Prostate gland (tissue), 2 donors: ENCODE measurements at regions not wholly inside any gene's neighbourhood (a gene's known extent, or its start where the extent isn't known, plus 50 kb on each side); places are given as distances from the start of the nearest gene placed in this dataset.

Experiments
- DNase-seq: peaks from one replicate; pipeline ENCODE4 v3.0.0-alpha.2; 2019; ENCODE audit warnings: low spot score
- H3K27ac ChIP-seq, 2 donors: fragments of 200-600 bp; sonication (generic); 2 replicates each; pipeline ENCODE4 v1.5.1; 2017 to 2019
- H3K27me3 ChIP-seq: fragments of 200-600 bp; sonication (generic); replicated peaks from 2 replicates; pipeline ENCODE4 v1.5.1; 2019; ENCODE audit not compliant: insufficient read depth
- H3K36me3 ChIP-seq, 2 donors: fragments of 200-600 bp; sonication (generic); 1 replicate in 1 of 2; 2 replicates in 1 of 2; pipeline versions ENCODE4 v1.5.1 to v1.8.1; 2017 to 2019
- H3K4me1 ChIP-seq: fragments of 200-600 bp; sonication (generic); replicated peaks from 2 replicates; pipeline ENCODE4 v1.5.1; 2019
- H3K4me3 ChIP-seq, 2 donors: fragments of 200-600 bp; sonication (generic); 2 replicates each; pipeline ENCODE4 v1.5.1; 2017 to 2019
- H3K9me3 ChIP-seq: fragments of 200-600 bp; sonication (generic); 2 replicates; pipeline ENCODE4 v1.5.1; 2017
- POLR2A ChIP-seq: fragments of 450-650 bp; IDR thresholded peaks from one replicate; pipeline ENCODE4 v1.6.1; 2016; ENCODE audit warnings: antibody characterized with exemption, mild to moderate bottlenecking
- POLR2AphosphoS5 ChIP-seq: sonication (generic); formaldehyde crosslinking; IDR thresholded peaks from one replicate; pipeline ENCODE4 v1.6.1; 2017; ENCODE audit warnings: antibody characterized with exemption
- WGBS: methylation state at CpG from one replicate; pipeline ENCODE4 v1.1.5; 2018; 5-methylcytosine and 5-hydroxymethylcytosine counted together
- intact Hi-C: fragments of 100-400 bp; cut with DNase I; formaldehyde crosslinking; loops from one replicate; pipeline ENCODE4 v1.14.2; 2022
- TF ChIP-seq, protein P1 (sequence below), 4 experiments: fragments of 200-600 bp in 2 of 4; fragments of 450-650 bp in 2 of 4; sonication (generic) in 2 of 4; IDR thresholded peaks; 1 replicate in 3 of 4; 2 replicates in 1 of 4; pipeline ENCODE4 v1.5.1; 2016 to 2019; ENCODE audit warnings: antibody characterized with exemption in 4 of 4, mild to moderate bottlenecking in 2 of 4, moderate library complexity in 2 of 4

DNA sequence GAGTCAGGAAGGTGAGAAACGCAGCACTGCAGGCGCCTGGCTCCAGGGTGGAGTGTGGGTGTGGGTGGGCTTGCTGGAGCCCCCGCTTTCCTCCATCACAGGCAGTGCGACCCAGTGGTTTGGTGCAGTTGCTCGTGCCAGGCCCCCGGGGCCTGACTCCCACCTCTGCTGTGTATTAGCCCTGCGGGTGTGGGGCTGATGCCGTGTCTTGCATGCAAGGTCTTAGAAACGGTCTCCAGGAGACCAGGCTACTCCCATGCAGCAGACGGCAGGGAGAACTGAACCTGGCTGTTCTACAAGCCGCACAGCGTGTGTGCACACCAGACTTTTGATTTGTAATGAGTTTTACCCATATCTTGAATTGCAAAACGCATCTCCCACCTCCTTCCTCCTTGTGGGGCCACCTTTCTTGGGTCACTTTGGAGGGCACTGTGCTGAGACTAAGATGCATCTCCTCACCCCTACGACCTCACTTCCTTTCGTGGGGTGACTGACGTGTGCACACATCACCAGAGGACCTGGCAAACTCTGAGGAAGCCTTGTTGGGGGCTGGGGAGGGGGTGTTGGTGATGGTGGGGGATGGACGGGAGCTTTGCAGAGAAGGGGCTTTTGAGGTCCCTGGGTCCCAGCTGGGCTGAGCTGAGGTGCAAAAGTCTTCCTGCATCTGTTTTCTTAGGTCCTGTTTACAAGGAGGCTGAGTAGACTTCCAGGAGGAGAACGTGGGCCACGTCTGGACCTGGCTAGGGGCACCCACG lies 101.8 kb upstream of the TNRC6C start:
- H3K4me1 ChIP-seq = no peaks in the 10 kb centered on the region
- WGBS = 79% methylated on average over 20 of the region's 20 CpGs
- no peaks in the 10 kb centered on the region for H3K36me3 ChIP-seq
- no peaks in the 10 kb centered on the region for H3K9me3 ChIP-seq
- H3K27me3 ChIP-seq = no peaks in the 10 kb centered on the region
- no peak for DNase-seq
- TF ChIP-seq, protein P1, sequence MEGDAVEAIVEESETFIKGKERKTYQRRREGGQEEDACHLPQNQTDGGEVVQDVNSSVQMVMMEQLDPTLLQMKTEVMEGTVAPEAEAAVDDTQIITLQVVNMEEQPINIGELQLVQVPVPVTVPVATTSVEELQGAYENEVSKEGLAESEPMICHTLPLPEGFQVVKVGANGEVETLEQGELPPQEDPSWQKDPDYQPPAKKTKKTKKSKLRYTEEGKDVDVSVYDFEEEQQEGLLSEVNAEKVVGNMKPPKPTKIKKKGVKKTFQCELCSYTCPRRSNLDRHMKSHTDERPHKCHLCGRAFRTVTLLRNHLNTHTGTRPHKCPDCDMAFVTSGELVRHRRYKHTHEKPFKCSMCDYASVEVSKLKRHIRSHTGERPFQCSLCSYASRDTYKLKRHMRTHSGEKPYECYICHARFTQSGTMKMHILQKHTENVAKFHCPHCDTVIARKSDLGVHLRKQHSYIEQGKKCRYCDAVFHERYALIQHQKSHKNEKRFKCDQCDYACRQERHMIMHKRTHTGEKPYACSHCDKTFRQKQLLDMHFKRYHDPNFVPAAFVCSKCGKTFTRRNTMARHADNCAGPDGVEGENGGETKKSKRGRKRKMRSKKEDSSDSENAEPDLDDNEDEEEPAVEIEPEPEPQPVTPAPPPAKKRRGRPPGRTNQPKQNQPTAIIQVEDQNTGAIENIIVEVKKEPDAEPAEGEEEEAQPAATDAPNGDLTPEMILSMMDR (IDR thresholded peaks at IDR 0.05) = no peak
- H3K4me3 ChIP-seq = no peak overlapping the region
- intact Hi-C loops = no loop called here
- no peak overlapping the region for H3K27ac ChIP-seq

DNA sequence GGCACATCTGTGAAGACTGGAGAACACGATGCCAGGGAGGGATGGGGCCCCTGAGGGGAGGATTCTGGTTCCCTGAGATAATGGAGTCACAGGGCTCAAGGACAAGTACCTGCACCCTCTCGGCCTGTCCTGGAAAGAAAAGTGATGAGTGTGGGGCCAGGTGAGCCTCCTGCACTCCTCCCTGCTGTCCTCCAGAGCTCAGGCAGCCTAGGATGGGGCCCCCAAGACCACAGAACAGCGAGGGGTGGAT lies 101.3 kb upstream of the TNRC6C start:
- no peak for TF ChIP-seq POLR2A
- no peak for TF ChIP-seq POLR2AphosphoS5
- TF ChIP-seq, protein P1 (IDR thresholded peaks at IDR 0.05) = no peak
- WGBS = 83% methylated on average over 3 of the region's 3 CpGs
- no peaks in the 10 kb centered on the region for H3K27me3 ChIP-seq
- H3K27ac ChIP-seq = no peak overlapping the region
- no peaks in the 10 kb centered on the region for H3K36me3 ChIP-seq
- no peaks in the 10 kb centered on the region for H3K4me1 ChIP-seq
- no peak overlapping the region for H3K4me3 ChIP-seq
- intact Hi-C loops = no loop called here
- H3K9me3 ChIP-seq = no peaks in the 10 kb centered on the region
- DNase-seq = no peak

DNA sequence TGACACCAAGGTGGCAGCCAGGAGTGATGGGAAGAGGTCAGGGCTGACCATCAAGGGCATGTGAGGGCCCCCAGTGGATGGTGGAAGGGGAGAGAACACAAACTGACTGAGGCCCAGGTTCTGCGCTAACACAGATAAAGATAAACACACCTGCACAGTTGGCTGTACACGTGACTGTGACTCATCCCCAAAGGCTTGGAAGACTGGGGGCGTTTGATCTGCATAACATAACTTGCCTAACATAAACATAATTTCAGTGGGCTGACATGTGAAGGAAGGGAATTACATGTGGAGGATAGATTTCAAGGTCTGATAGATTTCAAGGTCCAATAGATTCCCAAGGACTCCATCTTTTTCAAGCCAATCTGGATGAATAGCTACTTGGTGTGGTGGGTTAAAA lies 100.9 kb upstream of the TNRC6C start:
- no peaks in the 10 kb centered on the region for H3K4me1 ChIP-seq
- 72% methylated on average over 3 of the region's 3 CpGs for WGBS
- TF ChIP-seq, protein P1 (IDR thresholded peaks at IDR 0.05) = no peak
- TF ChIP-seq POLR2AphosphoS5 (no peak), POLR2A (no peak)
- no peaks in the 10 kb centered on the region for H3K9me3 ChIP-seq
- no peaks in the 10 kb centered on the region for H3K36me3 ChIP-seq
- H3K27me3 ChIP-seq = no peaks in the 10 kb centered on the region
- no peak overlapping the region for H3K4me3 ChIP-seq
- intact Hi-C loops = no loop called here
- no peak overlapping the region for H3K27ac ChIP-seq
- no peak for DNase-seq

DNA sequence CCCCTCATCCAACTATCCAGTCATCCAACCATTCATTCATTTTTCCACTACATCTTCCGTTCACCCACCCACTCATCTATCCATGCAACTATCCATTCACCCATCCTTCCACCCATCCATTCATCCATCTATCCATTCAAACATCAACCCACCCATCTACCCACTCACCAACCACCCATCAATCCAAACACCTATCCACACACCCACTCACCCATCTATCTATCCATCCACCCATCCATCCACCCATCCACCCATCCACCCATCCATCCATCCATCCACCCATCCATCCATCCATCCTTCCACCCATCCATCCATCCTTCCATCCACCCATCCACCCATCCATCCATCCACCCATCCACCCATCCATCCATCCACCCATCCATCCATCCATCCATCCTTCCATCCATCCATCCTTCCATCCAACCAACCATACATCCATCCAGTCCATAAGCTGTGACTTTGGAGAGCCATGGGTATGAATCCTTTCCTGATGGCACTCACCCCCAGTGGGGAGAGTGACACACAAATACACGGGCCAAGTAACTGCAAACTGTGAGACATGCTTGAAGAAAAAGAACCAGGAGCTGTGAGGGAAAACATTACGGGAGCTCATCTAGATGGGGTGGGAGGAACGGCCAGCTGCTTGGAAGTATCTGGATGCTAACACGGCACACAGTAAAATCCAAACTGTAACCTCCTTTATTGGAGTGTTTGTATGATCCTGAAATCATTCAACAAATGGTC lies 100.0 kb upstream of the TNRC6C start:
- 84% methylated on average over 5 of the region's 5 CpGs for WGBS
- H3K4me3 ChIP-seq = no peak overlapping the region
- no peaks in the 10 kb centered on the region for H3K36me3 ChIP-seq
- H3K9me3 ChIP-seq = no peaks in the 10 kb centered on the region
- intact Hi-C loops = no loop called here
- H3K27me3 ChIP-seq = no peaks in the 10 kb centered on the region
- no peak for DNase-seq
- H3K4me1 ChIP-seq = no peaks in the 10 kb centered on the region
- TF ChIP-seq POLR2AphosphoS5 = no peak
- TF ChIP-seq, protein P1 (IDR thresholded peaks at IDR 0.05) = no peak
- no peak for TF ChIP-seq POLR2A
- no peak overlapping the region for H3K27ac ChIP-seq
